B cell (primary cell): ENCODE measurements at regions not wholly inside any gene's neighbourhood (a gene's known extent, or its start where the extent isn't known, plus 50 kb on each side); places are given as distances from the start of the nearest gene placed in this dataset.

Source experiments
- ATAC-seq: fragments of 200-7000 bp; cut with Tn5 transposase; one replicate; pipeline ENCODE4 v1.10.0; 2021; ENCODE audit warnings: low read depth, mild to moderate bottlenecking, moderate number of reproducible peaks, moderate library complexity
- CTCF ChIA-PET: fragments of 350-600 bp; sonication (Branson Sonifier 250); formaldehyde crosslinking; loops from one replicate; lab custom pipeline; 2021; ENCODE audit warnings: antibody characterized with exemption, inconsistent platforms; lab: Charles Lee
- POLR2A ChIA-PET: fragments of 350-600 bp; sonication (Branson Sonifier 250); formaldehyde crosslinking; loops from one replicate; lab custom pipeline; 2021; ENCODE audit warnings: antibody characterized with exemption; lab: Charles Lee
- DNase-seq: peaks from one replicate; pipeline ENCODE4 v3.0.0; 2013
- H2AFZ ChIP-seq: 2 replicates; pipeline ENCODE4 v1.6.1; 2012; ENCODE audit warnings: mild to moderate bottlenecking, low read depth, low read length; ENCODE audit not compliant: insufficient read depth, poor library complexity, severe bottlenecking
- H3K27ac ChIP-seq, 2 donors: 1 replicate in 1 of 2; 2 replicates in 1 of 2; pipeline ENCODE4 v1.5.1; 2012 to 2013; ENCODE audit warnings: low read length in 2 of 2, mild to moderate bottlenecking in 2 of 2, moderate library complexity in 1 of 2
- H3K27me3 ChIP-seq, 4 experiments: fragments of 200-600 bp in 1 of 4; sonication (generic) in 1 of 4; replicated peaks in 1 of 4; 1 replicate in 2 of 4; 2 replicates in 2 of 4; pipeline versions ENCODE4 v1.6.1 to v1.7.0; 2013 to 2016; ENCODE audit warnings: low read length in 3 of 4, mild to moderate bottlenecking in 2 of 4, mixed read lengths in 1 of 4, moderate library complexity in 1 of 4; ENCODE audit not compliant: insufficient read depth in 4 of 4, control insufficient read depth in 3 of 4; ENCODE audit errors: control extremely low read depth in 1 of 4
- H3K36me3 ChIP-seq, 2 experiments: replicated peaks in 1 of 2; 1 replicate in 1 of 2; 2 replicates in 1 of 2; pipeline versions ENCODE4 v1.6.1 to v1.7.1; 2013; ENCODE audit warnings: low read length in 1 of 2; ENCODE audit not compliant: insufficient read depth in 2 of 2, control insufficient read depth in 1 of 2; ENCODE audit errors: control extremely low read depth in 1 of 2, extremely low read depth in 1 of 2
- H3K4me1 ChIP-seq, 2 donors: fragments of 200-600 bp in 1 of 2; sonication (generic) in 1 of 2; 1 replicate in 1 of 2; 2 replicates in 1 of 2; pipeline versions ENCODE4 v1.5.1 to v1.6.1; 2013 to 2017; ENCODE audit warnings: low read length in 2 of 2; ENCODE audit not compliant: control insufficient read depth in 2 of 2, insufficient read depth in 2 of 2
- H3K4me2 ChIP-seq: replicated peaks from 2 replicates; pipeline ENCODE3; 2012; ENCODE audit warnings: mild to moderate bottlenecking, low read depth, low read length; ENCODE audit not compliant: poor library complexity, severe bottlenecking
- H3K4me3 ChIP-seq, 5 experiments: fragments of 200-600 bp in 1 of 5; sonication (generic) in 1 of 5; 1 replicate in 3 of 5; 2 replicates in 2 of 5; pipeline versions ENCODE4 v1.5.1 to v1.7.0; 2011 to 2016; ENCODE audit warnings: low read length in 4 of 5, mild to moderate bottlenecking in 4 of 5, low read depth in 2 of 5, control low read depth in 1 of 5, moderate library complexity in 1 of 5; ENCODE audit not compliant: insufficient read depth in 1 of 5; ENCODE audit errors: control extremely low read depth in 1 of 5, extremely low read depth in 1 of 5
- H3K79me2 ChIP-seq: fragments of 200-600 bp; sonication (generic); one replicate; pipeline ENCODE4 v1.6.0; 2016; ENCODE audit warnings: low read length; ENCODE audit not compliant: control insufficient read depth, insufficient read depth
- H3K9ac ChIP-seq: fragments of 200-600 bp; sonication (generic); 2 replicates; pipeline ENCODE4 v1.6.1; 2017; ENCODE audit warnings: mild to moderate bottlenecking, low read length, moderate library complexity
- H3K9me3 ChIP-seq, 3 donors: one replicate each; pipeline versions ENCODE4 v1.6.1 to v1.7.1; 2013; ENCODE audit warnings: low read length in 2 of 3; ENCODE audit not compliant: control insufficient read depth in 2 of 3, insufficient read depth in 1 of 3; ENCODE audit errors: control extremely low read depth in 1 of 3
- H4K20me1 ChIP-seq: 2 replicates; pipeline ENCODE4 v1.6.0; 2012; ENCODE audit warnings: mild to moderate bottlenecking, low read length; ENCODE audit not compliant: insufficient read depth, control insufficient read depth, poor library complexity, severe bottlenecking
- H3K27ac Mint-ChIP-seq: one replicate; pipeline ENCODE4 v1.8.0; 2021; ENCODE audit warnings: mixed read lengths
- H3K27me3 Mint-ChIP-seq: one replicate; pipeline ENCODE4 v1.8.0; 2021; ENCODE audit warnings: mixed read lengths
- H3K4me1 Mint-ChIP-seq: one replicate; pipeline ENCODE4 v1.8.0; 2021; ENCODE audit warnings: mixed read lengths
- H3K4me3 Mint-ChIP-seq: one replicate; pipeline ENCODE4 v1.8.0; 2021; ENCODE audit warnings: mixed read lengths
- H3K9me3 Mint-ChIP-seq: one replicate; pipeline ENCODE4 v1.8.0; 2022; ENCODE audit warnings: mixed read lengths; ENCODE audit not compliant: insufficient read depth
- CTCF ChIP-seq: fragments of 200-600 bp; IDR thresholded peaks from one replicate; pipeline ENCODE4 v1.8.0; 2022; ENCODE audit warnings: antibody characterized with exemption, mild to moderate bottlenecking
- EZH2 ChIP-seq: IDR thresholded peaks from 2 replicates; pipeline ENCODE4 v1.6.1; 2012; ENCODE audit warnings: borderline replicate concordance, low read depth, mild to moderate bottlenecking, moderate library complexity, low read length; ENCODE audit not compliant: insufficient read depth, poor library complexity, severe bottlenecking
- WGBS: methylation state at CpG from one replicate; pipeline ENCODE4 v1.1.5; 2013; ENCODE audit warnings: missing lambda C conversion rate; ENCODE audit not compliant: insufficient coverage; 5-methylcytosine and 5-hydroxymethylcytosine counted together
- intact Hi-C: fragments of 100-400 bp; cut with micrococcal nuclease; formaldehyde crosslinking; loops from one replicate; pipeline ENCODE4 v1.10.0; 2022

GRCh38 chr4:57492251-57492878 is 382.2 kb upstream of the IGFBP7 start:
- H3K27me3 ChIP-seq, result no peaks in the 10 kb centered on the region
- Mint-ChIP-seq H3K27me3 (no peaks in the 10 kb centered on the region), H3K4me1 (no peaks in the 10 kb centered on the region), H3K9me3 (no peaks in the 10 kb centered on the region), H3K27ac (no peak overlapping the region), H3K4me3 (no peak overlapping the region)
- H3K4me2 ChIP-seq, result no peak overlapping the region
- DNase-seq (no peak), ATAC-seq (no peak)
- intact Hi-C loops, result no loop called here
- no peaks in the 10 kb centered on the region for H4K20me1 ChIP-seq
- no peaks in the 10 kb centered on the region for H3K79me2 ChIP-seq
- no peak overlapping the region for H3K4me3 ChIP-seq
- H2AFZ ChIP-seq, result no peak overlapping the region
- ChIA-PET CTCF (no interaction called here), POLR2A (no interaction called here)
- no peak overlapping the region for H3K9ac ChIP-seq
- 100% methylated on average over 2 of the region's 5 CpGs for WGBS
- no peaks in the 10 kb centered on the region for H3K36me3 ChIP-seq
- TF ChIP-seq CTCF (no peak), EZH2 (no peak)
- no peak overlapping the region for H3K27ac ChIP-seq
- no peaks in the 10 kb centered on the region for H3K4me1 ChIP-seq
- H3K9me3 ChIP-seq, result no peaks in the 10 kb centered on the region

DNA sequence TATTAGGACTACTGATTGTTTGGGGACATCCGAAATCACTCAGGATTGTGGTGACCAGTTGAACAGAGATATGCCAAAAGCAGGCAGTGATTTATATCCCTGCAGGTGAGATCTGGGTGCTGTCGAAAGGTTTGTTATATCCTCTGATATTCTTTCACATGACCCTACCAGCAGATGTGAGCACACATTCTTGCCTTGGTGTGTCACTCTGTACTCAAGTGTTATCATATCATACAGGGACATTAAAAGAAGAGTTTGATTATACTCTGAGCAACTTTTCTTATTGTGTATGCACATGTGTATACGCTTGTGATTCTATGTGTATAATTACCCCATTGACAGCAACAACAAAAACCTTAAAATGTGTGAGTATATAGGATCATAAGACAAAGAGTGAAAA is 381.2 kb upstream of the IGFBP7 start:
- ChIA-PET POLR2A (no interaction called here), CTCF (no interaction called here)
- WGBS, result no CpG with 5 or more reads among the region's 3 CpGs
- no peaks in the 10 kb centered on the region for H3K79me2 ChIP-seq
- no peaks in the 10 kb centered on the region for H3K36me3 ChIP-seq
- no peak overlapping the region for H3K27ac ChIP-seq
- intact Hi-C loops, result no loop called here
- H3K27me3 ChIP-seq, result no peaks in the 10 kb centered on the region
- no peaks in the 10 kb centered on the region for H3K4me1 ChIP-seq
- ATAC-seq (no peak), DNase-seq (no peak)
- H3K9me3 ChIP-seq, result no peaks in the 10 kb centered on the region
- H2AFZ ChIP-seq, result no peak overlapping the region
- no peak overlapping the region for H3K4me3 ChIP-seq
- H3K27me3 Mint-ChIP-seq, result no peaks in the 10 kb centered on the region
- H3K4me1 Mint-ChIP-seq, result no peaks in the 10 kb centered on the region
- H3K9ac ChIP-seq, result no peak overlapping the region
- no peak overlapping the region for H3K4me2 ChIP-seq
- no peaks in the 10 kb centered on the region for H3K9me3 Mint-ChIP-seq
- no peak overlapping the region for H3K27ac Mint-ChIP-seq
- no peak overlapping the region for H3K4me3 Mint-ChIP-seq
- TF ChIP-seq EZH2, result no peak
- no peak for TF ChIP-seq CTCF
- H4K20me1 ChIP-seq, result no peaks in the 10 kb centered on the region
